ENCODE measurements at regions not wholly inside any gene's neighbourhood (a gene's known extent, or its start where the extent isn't known, plus 50 kb on each side); places are given as distances from the start of the nearest gene placed in this dataset.

DNA sequence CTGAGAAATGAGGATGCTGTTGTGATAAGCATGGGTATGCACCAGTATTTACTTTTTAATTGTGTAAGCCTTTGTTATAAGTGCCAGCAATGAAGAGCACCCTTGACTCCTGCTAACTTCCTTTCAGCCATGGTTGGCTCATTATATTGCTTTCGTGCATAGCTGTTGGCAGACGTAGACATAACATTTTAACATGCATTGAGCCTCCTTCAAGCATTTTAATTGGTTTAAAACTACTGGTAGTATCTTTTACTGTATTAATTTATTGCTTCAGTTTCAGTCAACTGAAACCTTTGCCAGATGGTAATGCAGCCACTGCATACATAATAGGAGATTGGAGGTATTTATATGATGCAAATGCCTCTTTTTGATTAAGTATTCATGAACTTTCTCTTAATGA lies 1285.4 kb downstream of the PCDH18 start:
- DNase-seq (ENCODE audit: low read depth): no peak
- TF ChIP-seq, protein P1, sequence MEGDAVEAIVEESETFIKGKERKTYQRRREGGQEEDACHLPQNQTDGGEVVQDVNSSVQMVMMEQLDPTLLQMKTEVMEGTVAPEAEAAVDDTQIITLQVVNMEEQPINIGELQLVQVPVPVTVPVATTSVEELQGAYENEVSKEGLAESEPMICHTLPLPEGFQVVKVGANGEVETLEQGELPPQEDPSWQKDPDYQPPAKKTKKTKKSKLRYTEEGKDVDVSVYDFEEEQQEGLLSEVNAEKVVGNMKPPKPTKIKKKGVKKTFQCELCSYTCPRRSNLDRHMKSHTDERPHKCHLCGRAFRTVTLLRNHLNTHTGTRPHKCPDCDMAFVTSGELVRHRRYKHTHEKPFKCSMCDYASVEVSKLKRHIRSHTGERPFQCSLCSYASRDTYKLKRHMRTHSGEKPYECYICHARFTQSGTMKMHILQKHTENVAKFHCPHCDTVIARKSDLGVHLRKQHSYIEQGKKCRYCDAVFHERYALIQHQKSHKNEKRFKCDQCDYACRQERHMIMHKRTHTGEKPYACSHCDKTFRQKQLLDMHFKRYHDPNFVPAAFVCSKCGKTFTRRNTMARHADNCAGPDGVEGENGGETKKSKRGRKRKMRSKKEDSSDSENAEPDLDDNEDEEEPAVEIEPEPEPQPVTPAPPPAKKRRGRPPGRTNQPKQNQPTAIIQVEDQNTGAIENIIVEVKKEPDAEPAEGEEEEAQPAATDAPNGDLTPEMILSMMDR (IDR thresholded peaks at IDR 0.05; ENCODE audit: low read length, missing control alignments): no peak
- no peak overlapping the region for H3K4me3 ChIP-seq (replicated peaks; ENCODE audit: low read depth, low read length)

DNA sequence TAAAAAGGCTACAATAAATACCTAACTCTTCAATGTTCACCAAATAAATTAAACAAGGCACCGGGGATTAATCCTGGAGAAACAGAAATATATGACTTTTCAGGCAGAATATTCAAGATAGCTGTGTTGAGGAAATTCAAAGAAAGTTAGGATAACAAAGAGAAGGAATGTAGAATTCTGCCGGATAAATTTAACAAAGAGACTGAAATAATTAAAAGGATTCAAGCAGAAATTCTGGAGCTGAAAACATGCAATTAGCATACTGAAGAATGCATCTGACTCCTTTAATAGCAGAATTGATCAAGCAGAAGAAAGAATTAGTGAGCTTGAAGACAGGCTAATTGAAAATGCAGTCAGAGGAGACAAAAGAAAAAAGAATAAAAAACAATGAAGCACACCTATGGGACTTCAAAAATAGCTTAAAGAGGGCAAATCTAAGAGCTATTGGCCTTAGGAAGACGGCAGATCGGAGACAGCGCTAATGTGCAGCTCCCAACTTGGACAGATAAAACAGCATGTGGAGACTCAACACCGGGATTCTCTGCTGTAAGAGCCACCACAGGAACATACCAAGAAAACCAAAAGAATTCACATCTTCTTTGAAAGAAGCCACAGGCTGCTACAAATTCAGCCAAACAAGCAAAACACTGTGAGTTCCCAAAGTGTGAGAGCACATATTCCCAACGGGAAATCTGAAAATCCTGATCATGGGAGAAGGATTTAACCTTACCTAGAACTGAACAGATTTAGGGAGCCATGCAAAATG lies 1290.9 kb downstream of the PCDH18 start:
- H3K4me3 ChIP-seq (replicated peaks; ENCODE audit: low read depth, low read length): no peak overlapping the region
- TF ChIP-seq, protein P1 (IDR thresholded peaks at IDR 0.05; ENCODE audit: low read length, missing control alignments): no peak
- peak; percentile 7 for DNase-seq (ENCODE audit: low read depth)

DNA sequence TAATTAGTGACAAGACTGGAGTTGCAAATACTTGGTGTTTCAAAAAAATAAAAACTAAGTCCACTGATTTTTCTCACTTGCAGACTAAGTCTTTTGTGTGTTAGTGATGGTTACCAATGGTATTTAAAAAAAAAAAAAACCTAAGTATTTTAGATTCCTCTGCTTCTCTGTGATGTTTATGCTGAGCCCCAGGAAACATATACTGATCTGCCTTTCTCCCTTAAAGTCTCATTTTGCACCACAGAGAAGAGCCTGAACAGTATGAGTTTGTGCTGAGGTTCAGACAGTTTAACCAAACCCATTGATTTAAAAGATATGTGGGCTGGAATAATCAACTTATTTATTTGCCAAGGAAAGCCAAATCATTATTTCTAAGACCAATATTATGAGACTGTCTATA lies 1305.0 kb downstream of the PCDH18 start:
- H3K4me3 ChIP-seq (replicated peaks; ENCODE audit: low read depth, low read length): no peak overlapping the region
- no peak for DNase-seq (ENCODE audit: low read depth)
- TF ChIP-seq, protein P1 (IDR thresholded peaks at IDR 0.05; ENCODE audit: low read length, missing control alignments): no peak

DNA sequence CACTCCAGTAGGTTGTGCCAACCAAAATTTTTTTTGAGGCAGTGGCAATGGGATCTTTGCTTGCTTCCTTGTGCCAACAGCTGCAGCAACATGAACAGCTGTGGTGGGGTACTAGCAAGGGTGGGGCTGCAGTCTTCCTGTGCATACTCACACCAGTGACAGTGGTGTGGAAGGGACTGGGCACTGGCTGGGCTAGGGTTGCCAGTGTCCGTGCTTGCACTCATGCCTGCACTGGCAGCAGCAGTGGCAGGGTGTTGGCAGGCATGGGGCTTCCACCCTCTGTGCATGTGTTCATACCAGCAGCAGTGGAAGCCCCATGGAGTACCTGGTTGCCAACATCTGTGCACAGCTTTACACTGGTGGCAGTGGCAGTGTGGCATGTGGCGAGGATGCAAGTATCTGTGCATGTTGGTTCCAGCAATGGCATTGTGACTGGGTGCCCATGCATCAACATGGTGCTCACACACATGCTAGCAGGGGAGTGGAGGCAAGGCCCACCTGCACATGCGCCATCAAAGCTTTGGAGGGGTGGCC lies 1312.6 kb downstream of the PCDH18 start:
- no peak for DNase-seq (ENCODE audit: low read depth)
- no peak overlapping the region for H3K4me3 ChIP-seq (replicated peaks; ENCODE audit: low read depth, low read length)
- TF ChIP-seq, protein P1 (IDR thresholded peaks at IDR 0.05; ENCODE audit: low read length, missing control alignments): no peak

DNA sequence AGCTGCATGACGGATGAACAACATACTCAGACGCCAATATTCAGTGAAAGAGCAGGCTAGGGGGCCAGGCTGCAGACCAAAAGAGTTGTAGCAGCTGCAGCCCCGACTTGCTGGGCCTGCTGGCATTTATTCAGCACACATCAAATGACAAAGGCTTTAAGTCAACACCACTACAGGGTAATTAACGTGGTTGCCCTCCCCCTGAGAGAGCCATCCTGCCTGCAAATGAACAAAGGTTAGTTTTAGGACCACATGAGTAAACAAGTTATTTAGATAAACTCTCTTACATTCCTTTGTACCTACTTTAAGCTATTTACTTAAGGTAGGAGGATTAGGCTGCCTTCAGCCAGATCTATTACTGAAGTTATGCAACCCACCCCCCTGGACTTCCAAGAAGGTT lies 1329.1 kb downstream of the PCDH18 start:
- TF ChIP-seq, protein P1 (IDR thresholded peaks at IDR 0.05; ENCODE audit: low read length, missing control alignments): no peak

DNA sequence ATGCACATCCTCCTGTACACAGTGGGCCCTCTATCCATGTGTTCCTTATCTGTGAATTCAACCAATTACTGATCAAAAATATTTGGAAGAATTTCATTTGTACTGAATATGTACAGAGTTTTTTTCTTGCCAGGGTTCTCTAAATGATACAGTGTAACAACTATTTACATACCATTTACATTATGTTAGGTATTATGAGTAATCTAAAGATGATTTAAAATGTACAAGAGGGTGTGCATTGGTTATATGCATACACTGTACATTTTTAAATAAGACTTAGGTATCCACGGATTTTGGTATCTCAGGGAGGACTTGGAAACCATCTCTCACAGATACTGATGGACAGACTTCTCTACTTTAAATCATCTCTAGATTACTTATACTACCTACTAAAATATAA lies 1333.9 kb downstream of the PCDH18 start:
- no peak overlapping the region for H3K4me3 ChIP-seq (replicated peaks; ENCODE audit: low read depth, low read length)
- no peak for DNase-seq (ENCODE audit: low read depth)
- TF ChIP-seq, protein P1 (IDR thresholded peaks at IDR 0.05; ENCODE audit: low read length, missing control alignments): no peak

More for the DNA sequence above, 1329.1 kb downstream of the PCDH18 start:
- no peak overlapping the region for H3K4me3 ChIP-seq (replicated peaks; ENCODE audit: low read depth, low read length)
- DNase-seq (ENCODE audit: low read depth): no peak

DNA sequence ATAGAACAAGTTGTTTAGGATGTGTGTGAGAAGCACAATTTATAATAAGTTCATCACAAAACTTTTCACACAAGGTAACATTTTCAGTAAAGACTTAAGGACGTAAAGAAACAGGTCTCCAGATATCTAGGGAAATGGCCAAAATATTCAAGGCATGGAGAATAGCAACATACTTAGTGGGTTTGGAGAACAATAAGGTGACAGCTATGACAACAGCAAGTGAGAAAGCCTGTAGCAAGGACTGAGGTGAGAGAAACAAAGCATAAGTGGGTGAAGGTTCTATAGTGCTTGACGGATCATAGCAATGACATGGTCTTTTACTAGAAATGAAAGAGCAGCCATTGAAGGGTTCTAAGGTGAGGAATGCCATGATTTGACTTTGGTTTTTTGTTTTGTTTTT lies 1337.3 kb downstream of the PCDH18 start:
- no peak overlapping the region for H3K4me3 ChIP-seq (replicated peaks; ENCODE audit: low read depth, low read length)
- TF ChIP-seq, protein P1 (IDR thresholded peaks at IDR 0.05; ENCODE audit: low read length, missing control alignments): no peak
- DNase-seq (ENCODE audit: low read depth): no peak

Data from fibroblast of pulmonary artery (primary cell).